GM19328 (cell line): ENCODE measurements at regions not wholly inside any gene's neighbourhood (a gene's known extent, or its start where the extent isn't known, plus 50 kb on each side); places are given as distances from the start of the nearest gene placed in this dataset.

Experiments
- ATAC-seq: cut with Tn5 transposase; IDR thresholded peaks from one replicate; pipeline ENCODE4 v1.9.1; 2021; ENCODE audit warnings: mild to moderate bottlenecking, moderate library complexity; ENCODE audit not compliant: unreplicated experiment

DNA sequence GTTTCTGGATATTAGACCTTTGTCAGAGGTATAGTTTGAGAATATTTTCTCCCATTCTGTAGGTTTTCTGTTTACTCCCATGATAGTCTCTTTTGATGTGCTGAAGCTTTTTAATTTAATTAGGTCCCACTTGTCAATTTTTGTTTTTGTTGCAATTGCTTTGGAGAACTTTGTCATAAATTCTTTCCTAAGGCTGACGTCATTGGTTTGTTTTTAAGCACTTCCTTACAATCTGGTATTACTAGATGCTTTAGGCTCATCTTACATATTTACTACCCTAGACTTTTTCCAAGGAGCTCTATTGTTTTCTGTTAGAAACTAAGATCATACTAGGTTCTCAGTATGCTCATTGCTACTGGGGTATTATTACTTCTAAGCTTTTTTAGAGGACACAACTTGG is 806.3 kb downstream of the PDHA2 start:
- no peak for ATAC-seq

- no peak for ATAC-seq
These were observed 809.6 kb downstream of the PDHA2 start for GRCh38 chr4:96649536-96649935.

GRCh38 chr4:96652158-96652557 is 812.3 kb downstream of the PDHA2 start:
- no peak for ATAC-seq

- ATAC-seq = no peak
These were observed 812.9 kb downstream of the PDHA2 start for GRCh38 chr4:96652821-96653220.

DNA sequence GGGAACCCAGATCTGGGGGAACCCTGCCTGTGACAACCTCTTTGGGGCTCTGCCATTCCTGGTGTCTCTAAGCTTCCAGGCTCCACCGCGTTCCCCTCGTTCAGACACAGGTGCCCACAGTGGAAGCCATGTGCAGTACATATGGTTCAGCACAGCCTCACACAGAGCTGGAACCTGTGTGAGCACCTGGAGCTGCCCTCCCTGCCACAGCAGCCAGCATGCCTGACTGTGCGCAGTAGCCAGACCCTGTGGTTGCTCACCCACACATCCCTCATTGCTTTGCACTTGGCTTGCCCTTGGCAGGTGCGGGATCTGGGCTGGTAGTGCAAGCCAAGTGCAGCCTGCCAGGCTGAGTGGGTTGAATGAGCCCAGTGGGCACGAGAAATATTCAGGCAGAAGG is 814.2 kb downstream of the PDHA2 start:
- ATAC-seq = no peak

GRCh38 chr4:96670381-96670780 is 830.5 kb downstream of the PDHA2 start:
- no peak for ATAC-seq

GRCh38 chr4:96675416-96675815 is 835.5 kb downstream of the PDHA2 start:
- ATAC-seq = no peak

DNA sequence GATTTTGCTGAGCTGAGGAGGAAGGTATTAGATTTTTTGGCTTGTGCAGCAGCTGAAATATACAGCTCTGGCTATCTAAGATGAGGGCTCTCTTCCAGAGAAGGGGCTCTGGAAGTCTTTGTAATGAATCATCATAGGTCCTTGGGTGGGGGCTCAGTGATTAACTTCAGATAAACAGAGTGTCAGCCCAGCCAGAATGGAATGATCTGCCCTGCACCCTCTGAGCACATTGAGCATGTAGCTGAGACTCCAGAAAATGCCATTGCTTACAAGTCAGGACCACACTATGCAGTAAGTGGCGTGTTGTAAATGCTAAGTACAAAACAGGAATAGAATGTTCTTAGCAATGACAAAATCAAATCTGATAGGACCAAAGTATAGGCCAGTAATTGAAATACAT is 836.0 kb downstream of the PDHA2 start:
- no peak for ATAC-seq

GRCh38 chr4:96676754-96677435 is 837.0 kb downstream of the PDHA2 start:
- no peak for ATAC-seq

DNA sequence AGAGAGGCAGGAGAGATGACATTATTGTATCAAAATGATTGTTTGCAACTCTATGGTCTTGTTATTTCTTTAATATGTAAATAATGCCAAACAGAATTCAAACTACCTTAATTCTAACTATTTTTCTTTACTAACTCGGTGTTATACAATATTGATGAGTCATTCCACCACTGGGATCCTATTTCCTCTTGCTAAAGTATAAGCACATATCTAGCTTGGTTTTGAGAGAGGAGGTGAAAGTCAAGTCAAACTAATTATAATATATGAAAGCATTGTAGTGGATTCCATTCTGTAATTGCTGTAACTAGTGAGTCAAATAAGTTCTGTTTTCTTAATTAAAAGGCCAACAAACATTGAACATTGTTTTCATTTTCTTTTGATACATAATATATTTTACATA is 837.6 kb downstream of the PDHA2 start:
- ATAC-seq = no peak

GRCh38 chr4:96681218-96681617 is 841.3 kb downstream of the PDHA2 start:
- no peak for ATAC-seq

GRCh38 chr4:96685691-96686090 is 845.8 kb downstream of the PDHA2 start:
- ATAC-seq = no peak

DNA sequence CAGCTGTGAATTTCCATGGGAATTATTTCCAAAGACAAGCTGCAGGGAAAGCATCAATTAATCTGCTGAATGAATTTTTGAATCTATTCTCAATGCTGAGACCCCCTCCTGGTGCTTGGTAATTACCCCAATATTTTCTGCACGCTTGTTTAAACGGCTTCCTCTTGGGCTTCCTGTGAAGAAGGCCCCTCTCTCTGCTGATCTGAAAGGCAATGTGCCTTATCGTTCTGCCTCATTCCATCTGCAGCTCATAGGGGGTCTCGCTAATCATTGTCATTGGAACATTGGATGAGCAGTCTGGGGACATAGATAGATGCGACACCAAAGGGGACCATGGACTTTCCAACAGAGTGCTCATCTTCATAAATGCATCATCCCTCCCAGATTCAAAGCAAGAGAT is 851.6 kb downstream of the PDHA2 start:
- ATAC-seq = no peak

- ATAC-seq = no peak
These were observed 858.9 kb downstream of the PDHA2 start for GRCh38 chr4:96698831-96699230.

DNA sequence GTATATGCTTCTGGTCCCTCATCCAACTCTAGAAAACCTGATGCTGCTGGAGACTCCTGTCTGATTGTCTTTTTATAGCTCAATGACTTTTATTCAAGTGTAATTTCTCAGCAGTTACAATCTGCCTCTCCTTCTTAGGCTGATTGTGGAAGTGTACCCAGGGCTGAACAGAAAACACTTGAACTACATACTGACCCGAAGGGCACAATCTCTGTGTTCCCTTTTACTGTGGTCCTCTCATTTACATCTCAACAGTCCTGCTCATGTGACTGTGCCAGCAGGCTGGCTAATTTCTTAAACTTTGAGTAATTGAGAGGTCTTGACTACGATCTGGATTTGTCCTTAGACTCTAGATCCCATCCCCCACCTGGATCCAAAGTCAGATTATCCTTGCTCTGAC is 863.4 kb downstream of the PDHA2 start:
- no peak for ATAC-seq

DNA sequence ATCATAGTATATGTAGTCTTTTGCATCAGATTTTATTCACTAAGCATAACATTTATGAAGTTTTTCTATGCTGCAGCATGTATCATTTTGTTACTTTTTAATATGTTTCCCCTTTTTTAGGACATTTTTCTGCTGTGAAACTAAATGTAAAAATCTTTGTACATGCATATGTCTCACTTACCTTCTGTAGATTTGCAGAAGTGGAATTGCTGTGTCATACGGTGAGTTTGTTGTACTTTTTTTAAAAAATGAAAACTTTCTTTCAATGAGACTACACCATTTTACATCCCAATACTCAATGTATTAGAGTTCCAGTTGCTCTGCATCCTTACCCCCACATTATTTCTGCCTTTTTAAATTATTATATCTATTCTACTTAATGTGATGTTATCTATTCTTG is 868.9 kb downstream of the PDHA2 start:
- ATAC-seq = no peak

DNA sequence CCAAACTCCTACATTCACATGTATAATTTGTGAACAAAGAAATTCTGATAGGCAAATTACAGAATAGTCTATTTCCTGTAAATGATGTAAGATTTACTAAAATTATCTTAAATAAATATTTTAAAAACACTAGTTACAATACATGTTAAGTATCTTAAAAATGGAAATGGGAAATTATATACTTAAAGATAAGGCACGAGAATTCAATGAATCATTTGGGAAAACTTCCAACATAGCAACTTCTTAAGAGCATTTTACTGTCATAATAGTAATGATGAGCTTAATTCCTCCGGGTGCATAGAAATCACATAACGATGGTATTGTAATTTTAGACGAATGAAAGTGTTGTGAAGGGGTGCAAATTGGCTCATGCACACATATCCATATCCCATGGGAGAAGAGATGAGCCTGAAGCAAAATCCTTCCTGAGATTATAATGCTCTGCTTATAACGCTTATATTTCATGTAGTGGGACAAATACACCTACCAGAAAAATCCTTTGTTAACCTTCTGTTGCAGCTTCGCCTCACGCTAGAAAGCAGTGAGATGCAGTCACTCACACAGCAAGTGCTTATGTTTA is 873.5 kb downstream of the PDHA2 start:
- no peak for ATAC-seq

DNA sequence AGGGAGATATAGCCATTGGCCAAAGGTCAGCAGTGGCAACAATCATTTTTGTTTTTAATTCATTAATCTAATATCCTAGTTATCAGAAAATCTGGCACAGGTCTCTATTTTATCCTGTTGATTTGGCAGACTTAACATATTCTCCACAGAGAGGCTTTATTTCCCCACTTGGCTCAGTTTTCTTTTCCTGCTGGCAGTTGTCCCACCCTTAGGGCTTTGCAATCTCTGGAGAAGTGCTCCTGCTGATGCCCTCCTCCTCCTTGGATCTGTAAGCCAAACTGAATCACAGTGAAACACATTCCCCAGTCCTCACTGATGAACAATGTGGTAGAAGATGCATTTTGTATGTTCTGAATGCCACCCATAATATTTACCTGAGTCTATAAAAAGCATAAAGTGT is 889.7 kb downstream of the PDHA2 start:
- ATAC-seq = no peak

DNA sequence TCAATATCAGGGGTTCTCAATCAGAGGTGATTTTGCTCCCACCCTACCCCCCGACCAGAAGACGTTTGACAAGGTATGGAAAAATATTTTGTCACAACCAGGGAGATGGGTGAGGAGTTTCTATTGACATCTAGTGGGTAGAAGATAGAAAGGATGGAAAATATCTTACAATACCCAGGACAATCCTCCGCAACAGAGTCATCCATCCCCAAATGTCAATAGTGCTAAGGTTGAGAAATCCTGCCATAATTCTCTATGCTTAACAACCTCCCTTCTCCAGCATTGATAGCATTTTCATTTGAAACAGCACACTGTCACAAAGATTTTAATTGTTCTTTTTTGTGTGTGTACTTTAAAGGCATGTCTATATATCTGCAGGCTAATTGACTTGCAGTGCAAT is 890.5 kb downstream of the PDHA2 start:
- no peak for ATAC-seq

- no peak for ATAC-seq
These were observed 896.5 kb downstream of the PDHA2 start for GRCh38 chr4:96736352-96736889.

GRCh38 chr4:96739101-96739500 is 899.2 kb downstream of the PDHA2 start:
- ATAC-seq = no peak

GRCh38 chr4:96742332-96743014 is 902.6 kb downstream of the PDHA2 start:
- ATAC-seq = no peak
